ENCODE measurements at regions not wholly inside any gene's neighbourhood (a gene's known extent, or its start where the extent isn't known, plus 50 kb on each side); places are given as distances from the start of the nearest gene placed in this dataset.
"Not testable (repeated sequence)": the region's sequence is repeated elsewhere in the genome, so short reads cannot be mapped to it uniquely, and the experiment has no call there.

- no peak for DNase-seq (ENCODE audit: low spot score)
Observed at GRCh38 chr19:28601723-28602440, 611.1 kb downstream of the UQCRFS1 start.

GRCh38 chr19:28598861-28599260 lies 614.1 kb downstream of the UQCRFS1 start:
- no peak for DNase-seq (ENCODE audit: low spot score)

- DNase-seq (ENCODE audit: low spot score) = no peak
Observed at GRCh38 chr19:28596561-28597071, 616.3 kb downstream of the UQCRFS1 start.

- no peak for DNase-seq (ENCODE audit: low spot score)
Observed at GRCh38 chr19:28595722-28596480, 617.0 kb downstream of the UQCRFS1 start.

- DNase-seq (ENCODE audit: low spot score) = no peak
Observed at GRCh38 chr19:28594737-28595136, 618.2 kb downstream of the UQCRFS1 start.

GRCh38 chr19:28589991-28590411 lies 623.0 kb downstream of the UQCRFS1 start:
- DNase-seq (ENCODE audit: low spot score) = not testable (repeated sequence)

- no peak for DNase-seq (ENCODE audit: low spot score)
Observed at GRCh38 chr19:28586474-28586873, 626.5 kb downstream of the UQCRFS1 start.

GRCh38 chr19:28585796-28586195 lies 627.2 kb downstream of the UQCRFS1 start:
- DNase-seq (ENCODE audit: low spot score) = no peak

GRCh38 chr19:28583713-28584112 lies 629.2 kb downstream of the UQCRFS1 start:
- DNase-seq (ENCODE audit: low spot score) = no peak

GRCh38 chr19:28583242-28583641 lies 629.7 kb downstream of the UQCRFS1 start:
- DNase-seq (ENCODE audit: low spot score) = no peak

- no peak for DNase-seq (ENCODE audit: low spot score)
Observed at GRCh38 chr19:28582796-28583195, 630.2 kb downstream of the UQCRFS1 start.

- DNase-seq (ENCODE audit: low spot score) = no peak
Observed at GRCh38 chr19:28582344-28582743, 630.6 kb downstream of the UQCRFS1 start.

- no peak for DNase-seq (ENCODE audit: low spot score)
Observed at GRCh38 chr19:28581468-28581770, 631.5 kb downstream of the UQCRFS1 start.

GRCh38 chr19:28578786-28579505 lies 634.0 kb downstream of the UQCRFS1 start:
- DNase-seq (ENCODE audit: low spot score) = no peak

- DNase-seq (ENCODE audit: low spot score) = no peak
Observed at GRCh38 chr19:28578208-28578607, 634.7 kb downstream of the UQCRFS1 start.

GRCh38 chr19:28577666-28578065 lies 635.3 kb downstream of the UQCRFS1 start:
- no peak for DNase-seq (ENCODE audit: low spot score)

- no peak for DNase-seq (ENCODE audit: low spot score)
Observed at GRCh38 chr19:28577233-28577632, 635.7 kb downstream of the UQCRFS1 start.

- DNase-seq (ENCODE audit: low spot score) = no peak
Observed at GRCh38 chr19:28575816-28576215, 637.1 kb downstream of the UQCRFS1 start.

GRCh38 chr19:28575312-28575711 lies 637.6 kb downstream of the UQCRFS1 start:
- not testable (repeated sequence) for DNase-seq (ENCODE audit: low spot score)

- no peak for DNase-seq (ENCODE audit: low spot score)
Observed at GRCh38 chr19:28574212-28574611, 638.7 kb downstream of the UQCRFS1 start.

GRCh38 chr19:28569132-28570131 lies 643.5 kb downstream of the UQCRFS1 start:
- DNase-seq (ENCODE audit: low spot score) = no peak

Data from pons (tissue), 1 donor.